D341Med (cell line): ENCODE measurements at regions not wholly inside any gene's neighbourhood (a gene's known extent, or its start where the extent isn't known, plus 50 kb on each side); places are given as distances from the start of the nearest gene placed in this dataset.
"Not testable (repeated sequence)": the region's sequence is repeated elsewhere in the genome, so short reads cannot be mapped to it uniquely, and the experiment has no call there.

Experiments used
- DNase-seq: peaks from one replicate; pipeline ENCODE4 v3.0.0; 2012; ENCODE audit warnings: low spot score

DNA sequence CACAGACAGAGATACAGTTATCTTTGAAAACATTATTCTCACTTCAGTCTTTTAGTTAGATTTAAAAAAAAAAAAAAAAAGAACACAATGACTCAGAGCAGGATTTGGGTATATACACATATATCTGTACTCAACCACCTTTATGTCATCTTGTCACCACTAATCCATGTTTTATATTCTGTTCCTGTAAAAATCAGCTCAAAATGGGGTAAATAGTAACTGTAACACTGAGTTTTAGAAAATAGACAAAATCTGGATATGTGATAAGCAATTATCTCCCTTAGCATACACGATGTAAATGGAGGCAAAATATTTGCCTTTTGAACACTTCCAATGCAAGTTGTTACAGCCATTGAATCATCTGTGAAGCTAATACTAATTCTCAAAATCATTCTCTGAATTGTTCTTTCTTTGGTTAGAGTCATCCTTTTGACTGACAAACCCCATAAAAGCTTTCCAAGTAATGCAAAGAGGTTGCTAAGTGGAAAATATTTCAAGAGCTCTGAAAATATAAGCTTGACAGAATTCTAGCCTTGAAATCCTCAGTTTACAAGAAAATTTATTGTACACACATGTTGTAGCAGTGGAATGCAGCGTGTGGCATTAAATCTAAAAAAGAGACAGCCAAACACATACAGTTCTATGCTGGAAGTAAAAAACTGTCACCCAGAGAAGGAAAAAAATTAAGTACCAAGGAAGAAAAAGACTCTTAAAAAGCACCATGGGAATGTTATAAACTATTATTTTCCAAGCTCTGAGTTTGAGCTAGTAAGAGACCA is 502.2 kb upstream of the PHF14 start:
- no peak for DNase-seq

DNA sequence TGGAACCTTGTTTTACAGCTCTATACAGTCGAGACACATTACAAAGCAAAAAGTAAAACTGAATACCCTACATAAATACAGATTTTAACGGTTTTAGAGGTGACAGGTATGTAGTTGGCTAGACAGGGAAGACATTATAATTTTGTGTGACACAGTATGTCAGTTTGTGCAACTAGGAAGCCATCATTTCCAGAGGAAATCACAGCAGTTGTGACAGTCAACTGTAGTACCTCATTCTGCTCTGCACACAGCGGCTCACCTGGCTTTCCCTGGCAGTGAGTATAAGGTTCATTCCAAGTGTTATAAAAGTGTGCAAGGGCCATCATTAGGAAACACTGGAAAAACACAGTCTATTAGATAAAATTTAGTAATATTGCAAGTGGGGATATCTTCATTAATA is 501.6 kb upstream of the PHF14 start:
- no peak for DNase-seq

DNA sequence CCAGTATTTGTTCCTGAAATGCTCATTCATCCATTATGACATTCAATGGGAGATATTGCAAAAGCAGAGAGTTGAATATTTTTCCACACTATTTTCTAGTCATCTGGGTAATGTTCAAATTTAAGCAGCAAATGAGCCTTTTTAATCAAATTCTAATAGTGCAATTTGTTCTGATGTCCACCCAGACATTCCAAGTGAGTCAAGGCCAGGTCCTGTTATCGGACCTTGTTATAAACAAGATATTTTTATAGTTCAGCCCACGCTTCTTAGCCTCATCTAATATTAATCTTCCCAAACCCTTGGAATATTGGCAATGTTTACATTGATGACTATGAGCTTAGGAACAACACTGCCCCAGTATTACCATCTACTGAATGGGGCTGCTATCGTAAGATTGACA is 500.1 kb upstream of the PHF14 start:
- no peak for DNase-seq

DNA sequence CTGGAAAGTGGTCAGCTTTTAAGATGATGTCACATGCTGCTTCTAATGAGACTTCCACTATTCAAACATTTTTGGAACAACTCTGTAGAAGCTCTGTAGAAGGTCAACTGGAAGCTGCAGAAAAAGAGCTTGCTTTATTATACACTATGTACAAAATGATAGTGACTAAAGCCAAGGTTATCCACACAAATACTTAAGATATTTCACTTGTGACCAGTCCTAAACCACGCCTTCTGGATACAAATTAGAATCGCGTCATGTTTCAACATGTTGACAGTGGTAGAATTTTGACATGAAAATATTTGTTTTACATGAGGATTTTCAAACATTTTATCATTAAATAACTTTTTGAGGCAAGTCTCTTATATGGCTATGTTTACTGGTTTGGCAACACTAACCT is 499.6 kb upstream of the PHF14 start:
- DNase-seq: no peak

DNA sequence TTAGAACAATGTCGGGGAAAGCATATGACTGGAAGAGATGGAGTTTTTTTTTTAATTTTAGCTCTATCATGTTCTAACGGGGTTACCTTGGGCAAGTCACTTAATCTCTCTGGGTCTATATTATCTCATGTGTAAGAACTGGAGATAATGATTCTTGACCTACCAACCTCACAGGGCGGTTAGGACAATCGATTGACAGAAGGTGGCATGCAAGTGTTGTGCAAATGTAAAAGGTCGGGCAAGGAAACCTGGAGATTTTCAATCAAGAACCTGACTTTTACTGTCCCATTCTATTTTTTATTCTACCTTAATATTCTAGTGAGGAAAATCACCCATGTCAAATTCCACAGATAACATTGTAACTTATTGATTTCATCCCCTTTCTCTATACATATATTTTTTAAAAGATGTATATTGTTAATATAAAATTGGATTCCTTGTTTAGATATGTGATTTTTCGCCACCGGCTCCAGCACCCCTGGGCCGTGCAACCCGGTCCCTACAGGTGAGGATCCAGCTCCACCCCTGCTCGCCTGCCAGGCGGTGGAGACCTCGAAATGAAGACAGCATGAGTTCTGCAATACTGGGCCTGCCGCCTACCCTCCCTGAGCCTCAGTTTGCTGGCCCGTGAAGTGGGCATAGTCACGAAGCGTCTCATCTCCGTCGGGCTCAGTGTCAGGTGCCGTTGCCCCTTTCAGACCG is 497.6 kb upstream of the PHF14 start:
- no peak for DNase-seq

- no peak for DNase-seq
These were observed 497.0 kb upstream of the PHF14 start for GRCh38 chr7:10476642-10477041.

- DNase-seq: no peak
These were observed 490.0 kb upstream of the PHF14 start for GRCh38 chr7:10483671-10484070.

DNA sequence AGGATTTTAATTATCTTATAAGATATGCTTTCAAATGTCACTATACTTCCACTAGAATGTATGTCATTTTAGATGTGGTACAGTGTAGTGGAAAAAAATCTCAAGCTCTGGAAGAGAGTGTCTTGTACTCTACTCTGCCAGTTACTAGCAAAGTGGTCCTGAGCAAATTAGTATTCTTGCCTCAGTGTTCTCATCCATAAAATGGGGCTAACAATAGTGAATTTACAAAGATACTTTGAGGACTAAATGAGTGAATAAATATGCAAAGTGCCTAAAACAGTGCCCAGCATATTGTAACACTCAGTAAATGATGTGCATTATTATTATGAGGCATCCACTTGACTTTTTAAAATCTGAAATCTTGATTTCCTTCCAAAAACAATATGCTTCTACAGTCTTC is 488.9 kb upstream of the PHF14 start:
- DNase-seq: no peak

DNA sequence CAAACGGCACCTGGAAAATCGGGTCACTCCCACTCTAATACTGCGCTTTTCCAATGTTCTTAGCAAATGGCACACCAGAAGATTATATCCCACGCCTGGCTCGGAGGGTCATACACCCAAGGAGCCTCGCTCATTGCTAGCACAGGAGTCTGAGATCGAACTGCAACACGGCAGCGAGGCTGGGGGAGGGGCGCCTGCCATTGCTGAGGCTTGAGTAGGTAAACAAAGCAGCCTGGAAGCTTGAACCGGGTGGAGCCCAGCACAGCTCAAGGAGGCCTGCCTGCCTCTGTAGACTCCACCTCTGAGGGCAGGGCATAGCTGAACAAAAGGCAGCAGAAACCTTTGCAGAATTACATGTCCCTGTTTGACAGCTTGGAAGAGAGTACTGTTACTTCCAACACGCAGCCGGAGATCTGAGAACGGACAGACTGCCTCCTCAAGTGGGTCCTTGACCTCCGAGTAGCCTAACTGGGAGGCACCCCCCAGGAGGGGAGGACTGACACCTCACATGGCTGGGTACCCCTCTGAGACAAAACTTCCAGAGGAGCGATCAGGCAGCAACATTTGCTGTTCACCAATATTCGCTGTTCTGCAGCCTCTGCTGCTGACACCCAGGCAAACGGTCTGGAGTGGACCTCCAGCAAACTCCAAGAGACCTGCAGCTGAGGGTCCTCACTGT is 472.3 kb upstream of the PHF14 start:
- DNase-seq: not testable (repeated sequence)

DNA sequence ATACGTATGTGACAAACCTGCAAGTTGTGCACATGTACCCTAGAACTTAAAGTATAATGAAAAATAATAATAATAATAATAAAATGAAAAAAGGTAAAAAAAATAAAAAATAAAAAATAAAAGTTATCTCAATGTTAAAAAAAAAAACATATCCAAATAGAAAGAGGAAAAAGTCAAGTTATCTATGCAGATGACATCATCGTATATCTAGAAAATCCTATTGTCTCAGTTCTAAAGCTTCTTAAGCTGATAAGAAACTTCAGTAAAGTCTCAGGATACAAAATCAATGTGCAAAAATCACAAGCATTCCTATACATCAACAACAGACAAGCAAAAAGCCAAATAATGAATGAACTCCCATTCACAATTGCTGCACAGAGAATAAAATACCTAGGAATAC is 466.6 kb upstream of the PHF14 start:
- DNase-seq: no peak

DNA sequence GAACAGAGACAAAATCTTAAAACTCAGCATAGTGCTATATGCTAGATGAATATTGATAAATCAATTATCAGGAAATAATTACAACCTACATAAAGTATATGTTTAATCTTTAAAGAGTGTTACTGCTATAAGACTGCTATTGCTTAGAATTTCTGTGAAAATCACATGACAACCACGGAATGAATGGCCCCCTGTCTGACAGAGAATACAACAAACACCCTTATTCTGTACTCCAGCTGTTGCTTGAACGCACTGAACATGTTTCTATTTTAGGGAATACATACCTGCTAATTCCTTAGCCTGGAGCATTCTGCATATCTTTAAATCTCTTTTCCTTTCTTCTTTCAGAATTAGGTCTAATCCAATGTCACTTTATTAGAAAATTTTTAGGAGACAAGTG is 452.4 kb upstream of the PHF14 start:
- no peak for DNase-seq

DNA sequence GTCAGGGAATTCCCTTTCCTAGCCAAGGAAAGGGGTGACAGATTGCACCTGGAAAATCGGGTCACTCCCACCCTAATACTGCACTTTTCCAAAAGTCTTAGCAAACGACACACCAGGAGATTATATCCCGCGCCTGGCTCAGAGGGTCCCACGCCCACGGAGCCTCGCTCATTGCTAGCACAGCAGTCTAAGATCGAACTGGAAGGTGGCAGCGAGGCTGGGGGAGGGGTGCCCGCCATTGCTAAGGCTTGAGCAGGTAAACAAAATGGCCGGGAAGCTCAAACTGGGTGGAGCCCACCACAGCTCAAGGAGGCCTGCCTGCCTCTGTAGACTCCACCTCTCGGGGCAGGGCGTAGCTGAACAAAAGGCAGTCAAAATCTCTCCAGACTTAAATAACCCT is 440.2 kb upstream of the PHF14 start:
- not testable (repeated sequence) for DNase-seq

DNA sequence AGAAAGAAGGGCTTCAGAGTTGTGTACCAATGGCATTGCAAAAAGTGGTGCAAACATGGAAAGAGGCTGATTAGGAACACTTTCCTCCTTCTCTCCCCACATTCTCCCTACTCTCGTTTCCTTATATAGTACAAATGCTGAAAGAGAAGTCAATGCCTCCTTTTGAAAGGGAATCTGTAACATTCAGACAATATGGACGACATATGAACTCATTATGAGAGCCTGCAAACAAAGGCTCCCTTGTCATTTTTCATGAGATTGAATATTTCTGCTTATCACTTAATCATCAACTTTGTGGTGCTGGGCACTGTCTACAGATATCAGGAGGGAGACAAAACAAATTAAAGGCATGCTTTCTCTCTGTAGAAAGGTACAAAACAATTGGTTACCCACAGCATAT is 437.1 kb upstream of the PHF14 start:
- no peak for DNase-seq

DNA sequence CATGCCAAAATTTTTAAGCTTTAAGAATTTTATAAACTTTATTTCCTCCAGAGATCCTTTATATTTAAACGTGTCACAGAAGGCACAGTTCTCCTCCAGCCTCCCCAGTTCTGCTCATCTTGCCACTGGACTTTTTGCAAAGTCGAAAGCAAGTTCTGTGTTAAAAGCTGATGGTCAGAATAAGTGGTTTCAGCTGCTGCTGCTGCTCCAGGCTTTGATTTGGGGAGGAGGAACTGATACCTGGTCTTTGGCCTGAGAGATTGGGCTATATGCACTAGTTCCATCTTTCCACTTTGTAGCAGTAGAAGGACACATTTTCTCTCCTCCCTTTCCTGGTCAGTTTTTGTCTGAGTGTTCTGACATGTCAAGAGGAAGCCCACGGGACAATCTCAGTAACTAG is 435.9 kb upstream of the PHF14 start:
- no peak for DNase-seq

- DNase-seq: no peak
These were observed 416.3 kb upstream of the PHF14 start for GRCh38 chr7:10557375-10557774.

DNA sequence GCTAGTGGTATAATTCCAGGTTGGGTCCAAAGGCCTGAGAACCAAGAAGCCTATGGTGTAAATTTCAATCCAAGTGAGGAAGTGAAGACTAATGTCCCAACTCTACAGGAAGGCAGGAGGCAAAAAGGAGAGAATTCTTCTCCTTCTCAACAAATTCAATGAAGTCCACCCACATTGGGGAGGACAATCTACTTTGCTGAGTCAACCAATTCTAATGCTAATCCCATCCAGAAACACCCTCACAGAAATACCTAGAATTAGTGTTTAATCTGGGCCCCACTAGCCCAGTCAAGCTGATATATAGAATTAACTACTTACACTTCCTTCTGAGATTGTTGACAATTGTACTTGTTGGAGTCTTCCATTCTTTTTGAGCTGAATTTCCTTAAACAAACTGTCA is 413.2 kb upstream of the PHF14 start:
- DNase-seq: no peak

- no peak for DNase-seq
These were observed 404.8 kb upstream of the PHF14 start for GRCh38 chr7:10568891-10569290.

GRCh38 chr7:10571759-10572158 is 401.9 kb upstream of the PHF14 start:
- no peak for DNase-seq

- DNase-seq: no peak
These were observed 395.8 kb upstream of the PHF14 start for GRCh38 chr7:10577866-10578374.

GRCh38 chr7:10579561-10579960 is 394.1 kb upstream of the PHF14 start:
- DNase-seq: no peak

DNA sequence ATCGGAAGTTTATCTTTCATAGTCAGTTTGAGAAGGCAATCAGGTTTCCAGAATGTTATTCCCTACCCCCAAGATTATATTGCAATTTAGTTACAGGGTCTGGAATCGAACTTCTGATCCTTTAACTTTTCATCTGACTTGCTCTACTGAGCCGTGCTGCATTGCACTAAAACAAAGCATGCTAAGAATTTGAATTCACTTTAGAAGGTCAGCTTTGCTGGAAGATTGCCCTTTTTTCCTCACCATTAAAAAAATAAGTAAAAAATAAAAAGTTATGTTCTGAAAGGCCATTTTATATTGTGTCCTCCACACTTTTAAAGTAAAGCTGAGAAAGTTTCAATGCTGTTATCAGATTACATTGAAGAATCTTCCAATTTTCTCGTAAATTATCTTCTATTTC is 388.8 kb upstream of the PHF14 start:
- DNase-seq: no peak

GRCh38 chr7:10588084-10588483 is 385.6 kb upstream of the PHF14 start:
- DNase-seq: no peak

DNA sequence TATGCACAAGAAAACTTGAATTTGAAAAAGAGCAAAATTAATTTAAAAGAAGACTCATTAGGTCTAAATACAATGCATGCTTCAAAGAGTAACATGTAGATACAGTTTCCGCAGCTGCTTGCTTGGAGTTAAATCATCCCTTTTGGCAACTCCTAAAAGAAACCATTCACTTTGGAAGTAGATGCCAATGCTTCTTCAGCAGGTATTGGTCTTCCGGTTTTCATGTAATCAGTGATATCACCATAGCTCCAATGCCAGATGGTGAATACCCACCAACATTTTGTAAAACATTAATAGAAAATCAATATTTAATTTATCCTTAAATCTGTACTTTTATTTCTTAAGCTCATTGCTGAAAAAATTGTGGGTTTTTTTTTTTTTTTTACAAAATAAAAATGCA is 381.1 kb upstream of the PHF14 start:
- DNase-seq: no peak
